GM19463 (cell line): ENCODE measurements at regions not wholly inside any gene's neighbourhood (a gene's known extent, or its start where the extent isn't known, plus 50 kb on each side); places are given as distances from the start of the nearest gene placed in this dataset.
"Not testable (repeated sequence)": the region's sequence is repeated elsewhere in the genome, so short reads cannot be mapped to it uniquely, and the experiment has no call there.

Experiments
- ATAC-seq: cut with Tn5 transposase; IDR thresholded peaks from one replicate; pipeline ENCODE4 v1.9.1; 2021; ENCODE audit warnings: mild to moderate bottlenecking, moderate library complexity; ENCODE audit not compliant: unreplicated experiment

DNA sequence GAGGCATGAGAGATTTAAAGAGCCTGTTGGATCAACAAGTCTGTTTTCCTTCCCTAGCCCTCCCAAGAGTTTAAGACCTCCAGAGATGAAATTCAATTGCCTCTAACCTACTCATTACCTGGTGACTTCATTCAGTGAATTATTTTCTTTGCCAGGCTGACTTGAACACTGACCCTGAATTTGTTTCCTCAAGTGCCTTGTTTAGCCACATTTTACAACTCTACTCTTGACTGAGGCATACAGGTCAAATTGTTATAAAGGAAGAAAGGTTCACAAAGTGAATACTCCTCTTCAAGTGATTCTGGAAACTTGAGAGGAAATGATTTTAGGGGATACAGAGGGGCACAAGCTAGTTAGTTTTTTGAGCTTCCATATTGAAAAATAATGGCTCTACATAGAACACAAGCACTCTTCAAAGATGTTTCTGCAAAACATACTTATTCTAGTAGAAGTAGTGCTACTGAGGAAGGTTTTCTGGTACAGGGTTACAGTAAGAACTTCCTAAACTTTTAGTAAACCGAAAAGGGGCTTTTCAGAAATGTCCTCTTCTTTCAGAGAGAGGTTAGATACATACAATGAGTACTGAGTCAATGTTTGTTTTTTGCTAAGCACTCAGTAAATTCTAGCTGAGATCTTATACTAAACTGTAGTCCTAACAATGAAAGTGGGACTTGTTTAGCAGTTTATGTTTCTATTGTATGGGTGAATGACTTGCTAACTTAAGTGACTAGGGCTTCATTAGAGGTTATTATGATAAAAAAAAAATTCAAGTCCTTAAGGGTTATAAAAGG lies 137.4 kb upstream of the SATB1 start:
- no peak for ATAC-seq

DNA sequence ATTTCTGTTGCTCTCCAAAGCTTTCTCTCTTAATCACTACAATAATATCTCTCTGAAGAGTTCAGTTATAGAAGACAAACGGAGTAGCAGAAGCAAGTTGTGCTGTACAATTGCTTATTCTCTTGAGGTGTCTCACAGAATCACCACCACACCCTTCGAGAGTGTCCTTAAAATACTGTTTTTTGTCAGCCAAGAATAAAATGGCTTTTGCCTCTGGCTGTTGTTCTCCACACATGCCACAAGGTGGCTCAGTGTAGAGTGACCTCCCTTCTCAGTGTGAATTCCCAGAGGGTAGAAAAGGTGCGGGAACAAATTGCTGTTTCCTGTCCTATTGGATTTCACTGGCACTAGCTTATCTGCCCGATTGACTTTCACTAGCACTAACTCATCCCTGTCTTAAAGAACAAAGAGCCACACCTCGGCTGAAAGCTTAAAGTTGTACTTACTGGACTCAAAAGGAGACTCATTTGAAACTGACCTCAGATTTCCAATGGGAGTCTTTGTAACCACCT lies 134.2 kb upstream of the SATB1 start:
- no peak for ATAC-seq

DNA sequence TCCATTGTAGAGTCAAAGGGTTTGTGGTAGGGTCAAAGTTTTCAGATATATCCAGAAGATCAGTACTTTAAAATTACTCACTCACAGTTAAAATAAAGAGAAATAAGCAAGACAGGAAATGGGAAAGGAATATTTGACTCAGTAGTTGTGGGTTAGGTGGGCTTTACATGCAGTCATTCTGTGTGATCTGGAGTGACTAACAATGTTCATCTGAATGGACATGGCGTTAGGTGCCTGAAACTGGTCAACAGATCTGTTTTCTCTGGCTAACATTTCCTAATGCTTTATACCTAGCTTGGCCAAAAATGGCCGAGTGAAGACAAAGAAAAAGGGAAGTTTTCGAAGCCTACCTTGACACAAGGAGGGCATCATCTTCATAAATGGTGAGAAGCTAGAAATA lies 133.4 kb upstream of the SATB1 start:
- no peak for ATAC-seq

DNA sequence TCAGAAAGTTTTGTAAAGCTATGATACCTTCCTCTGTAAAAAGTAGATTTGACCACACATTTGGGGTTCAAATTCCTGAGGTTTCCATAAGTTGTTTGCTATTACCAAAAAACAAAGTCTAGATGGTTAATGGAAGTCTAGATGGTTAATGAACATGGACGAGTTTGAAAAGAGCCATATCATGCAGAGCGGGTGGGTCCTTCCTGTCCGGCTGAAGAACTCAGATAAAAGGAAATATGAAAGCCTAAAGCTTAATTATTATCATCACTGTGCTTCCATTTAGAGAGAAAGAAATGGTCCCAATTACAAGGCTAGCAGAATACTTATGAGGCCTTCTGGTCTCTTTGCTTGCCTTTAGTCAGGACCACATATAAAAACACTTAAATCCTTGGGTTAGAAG lies 132.1 kb upstream of the SATB1 start:
- ATAC-seq = no peak

DNA sequence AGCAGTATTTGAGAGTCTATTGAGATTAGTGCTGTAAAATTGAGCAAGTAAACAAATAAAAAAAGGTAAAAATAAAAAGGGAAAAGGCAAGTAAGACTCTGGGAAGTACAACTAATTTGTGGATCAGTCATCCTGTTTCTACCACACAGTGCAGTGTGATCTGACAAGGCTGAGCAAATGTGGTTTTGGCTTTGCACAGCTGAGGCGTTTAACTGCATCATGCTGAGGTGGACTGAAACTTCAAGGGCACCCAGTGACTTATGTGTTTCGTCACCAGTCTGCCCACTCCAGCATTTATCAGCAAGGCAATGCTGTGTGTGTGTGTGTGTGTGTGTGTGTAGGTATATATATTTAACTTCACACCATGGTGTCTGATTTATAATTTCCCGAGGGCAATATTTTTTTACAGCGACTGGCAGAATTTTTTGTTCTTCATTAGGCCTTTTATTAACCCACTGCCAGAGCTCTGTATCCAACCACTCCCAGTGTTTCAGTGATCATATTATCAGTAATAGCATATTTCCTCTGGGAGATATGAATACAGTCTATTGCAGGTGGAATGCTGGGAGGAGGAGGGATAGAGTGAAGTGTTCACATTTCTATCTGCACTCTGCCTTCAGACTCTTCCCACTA lies 131.5 kb upstream of the SATB1 start:
- peak; percentile 84 for ATAC-seq

DNA sequence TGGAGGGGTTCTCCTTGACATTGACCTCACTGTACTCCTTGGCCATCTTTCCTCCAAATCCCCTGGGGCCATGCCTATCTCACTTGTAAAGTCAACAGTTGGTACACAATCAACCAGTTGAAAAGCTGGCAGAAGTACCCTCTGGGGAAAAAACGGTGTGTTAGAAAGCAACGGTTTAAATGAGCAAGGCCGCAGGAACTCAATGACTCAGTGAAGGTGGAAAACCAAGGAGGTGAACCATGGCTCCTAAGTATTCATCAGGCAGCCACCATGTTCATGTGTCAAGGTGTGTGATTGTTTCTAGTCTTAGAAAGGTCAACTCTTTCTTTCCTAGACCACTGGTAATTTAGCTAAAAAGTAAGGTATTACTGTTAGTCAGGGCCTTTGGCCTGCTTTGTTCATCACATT lies 130.9 kb upstream of the SATB1 start:
- peak; percentile 24 for ATAC-seq

DNA sequence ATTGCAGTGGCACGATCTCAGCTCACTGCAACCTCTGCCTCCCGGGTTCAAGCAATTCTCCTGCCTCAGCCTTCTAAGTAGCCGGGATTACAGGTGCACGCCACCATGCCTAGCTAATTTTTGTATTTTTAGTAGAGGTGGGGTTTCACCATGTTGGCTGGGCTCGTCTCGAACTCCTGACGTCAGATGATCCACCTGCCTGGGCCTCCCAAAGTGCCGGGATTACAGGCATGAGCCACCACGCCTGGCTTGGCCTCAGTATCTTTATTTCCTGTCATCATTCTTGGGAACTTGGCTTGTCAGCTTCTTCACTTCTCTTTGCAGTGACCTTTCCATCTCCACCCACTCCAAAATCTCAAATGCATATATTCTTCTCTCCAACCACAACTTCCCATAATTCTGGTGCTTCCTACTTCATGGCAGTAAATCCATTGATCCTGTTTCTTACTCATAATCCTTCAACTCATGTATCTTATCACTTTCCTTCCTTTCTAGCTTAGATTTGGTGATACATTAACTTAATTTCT lies 127.5 kb upstream of the SATB1 start:
- not testable (repeated sequence) for ATAC-seq

DNA sequence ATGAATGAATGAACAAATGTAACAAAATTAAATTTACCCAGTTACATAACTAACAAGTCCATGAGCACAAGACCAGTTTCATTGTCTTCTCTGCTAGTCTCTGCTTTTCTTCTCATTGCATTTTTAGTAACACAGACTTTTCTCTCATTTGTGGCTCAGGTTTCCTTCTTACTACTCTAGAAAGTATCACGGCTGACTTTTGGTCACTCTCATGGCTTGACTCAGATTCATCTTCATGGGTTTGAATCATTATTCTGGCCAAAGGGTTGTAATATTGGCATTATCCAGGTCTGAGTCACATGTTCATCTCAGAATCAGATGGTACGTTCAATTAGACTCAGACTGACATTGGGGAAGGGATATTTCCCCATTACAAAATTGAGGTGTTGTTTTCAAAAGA lies 121.5 kb upstream of the SATB1 start:
- ATAC-seq = no peak

DNA sequence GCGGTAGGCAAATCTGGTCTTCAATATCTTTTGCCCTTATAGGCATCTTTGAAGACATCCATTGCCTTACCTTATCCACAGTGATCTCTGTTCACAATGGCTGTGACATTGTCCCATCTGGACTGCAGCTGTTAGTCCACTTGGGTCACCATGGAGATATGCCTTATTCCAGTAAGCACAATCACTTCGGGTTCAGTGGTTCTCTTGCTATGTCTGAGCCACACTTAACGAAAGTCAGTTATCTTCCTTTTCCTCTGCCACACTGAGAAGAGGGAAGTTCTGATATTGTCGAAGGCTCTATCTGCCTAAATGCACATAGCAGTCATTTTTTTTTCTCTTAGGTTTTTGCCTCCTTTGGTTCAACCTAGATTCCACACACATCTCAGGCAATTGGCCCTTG lies 119.0 kb upstream of the SATB1 start:
- ATAC-seq = no peak

DNA sequence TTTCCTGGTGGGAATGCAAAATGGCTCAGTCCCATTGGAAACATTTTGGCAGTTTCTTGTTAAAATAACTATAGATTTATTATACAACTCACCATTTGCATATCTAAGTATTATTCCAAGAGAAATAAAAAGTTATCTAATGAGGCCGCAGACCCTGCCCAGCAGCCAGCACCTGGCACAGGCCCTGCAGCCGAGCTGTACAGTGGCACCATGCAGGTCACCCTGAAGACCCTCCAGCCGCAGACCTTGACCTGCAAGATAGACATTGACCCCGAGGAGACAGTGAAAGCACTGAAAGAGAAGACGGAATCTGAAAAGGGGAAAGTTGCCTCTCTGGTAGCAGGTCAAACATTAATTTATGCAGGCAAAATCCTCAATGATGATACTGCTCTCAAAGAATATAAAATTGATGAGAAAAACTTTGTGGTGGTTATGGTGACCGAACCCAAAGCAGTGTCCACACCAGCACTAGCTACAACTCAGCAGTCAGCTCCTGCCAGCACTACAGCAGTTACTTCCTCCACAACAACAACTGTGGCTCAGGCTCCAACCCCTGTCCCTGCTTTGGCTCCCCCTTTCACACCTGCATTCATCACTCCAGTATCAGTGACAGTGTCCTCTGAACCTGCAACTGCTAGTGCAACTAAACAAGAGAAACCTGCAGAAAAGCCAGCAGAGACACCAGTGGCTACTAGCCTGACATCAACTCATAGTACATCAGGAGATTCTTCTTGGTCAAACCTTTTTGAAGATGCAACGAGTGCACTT lies 113.5 kb upstream of the SATB1 start:
- no peak for ATAC-seq

DNA sequence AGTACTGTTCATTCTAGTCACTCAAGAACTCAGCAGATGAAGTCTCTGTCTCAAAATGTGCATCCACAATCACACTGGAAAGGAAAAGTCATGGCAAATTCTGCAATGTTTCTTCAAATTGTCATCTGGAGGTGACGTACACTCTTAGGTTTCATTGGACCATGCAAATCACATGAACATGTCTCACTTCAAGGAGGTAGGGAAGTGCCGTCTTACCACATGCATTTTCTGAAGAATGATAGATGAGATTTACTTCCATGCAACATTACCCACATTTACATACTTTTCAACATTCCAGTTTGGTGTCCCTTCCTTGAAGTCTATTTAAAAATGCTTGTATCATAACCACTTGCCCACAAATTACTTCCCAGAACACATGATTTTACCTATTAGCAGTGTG lies 107.9 kb upstream of the SATB1 start:
- ATAC-seq = no peak

DNA sequence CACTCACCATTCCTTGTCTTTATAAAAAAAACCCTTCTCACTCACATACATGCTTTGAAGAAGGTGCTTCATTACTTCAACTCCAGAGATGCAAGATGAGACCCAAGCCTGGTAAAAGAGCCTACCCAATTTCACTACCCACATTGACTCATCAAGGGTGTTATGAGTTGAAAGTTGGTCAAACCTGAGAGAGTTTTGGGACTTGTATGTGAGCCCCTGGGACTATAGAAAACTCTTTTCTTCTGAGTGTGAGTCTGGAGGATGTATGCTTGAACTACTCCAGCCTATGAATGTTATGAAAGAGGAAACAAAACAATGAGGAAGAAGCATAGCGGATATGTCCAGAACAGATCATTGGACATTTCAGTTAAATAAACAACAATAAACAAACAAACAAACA lies 106.5 kb upstream of the SATB1 start:
- peak; percentile 84 for ATAC-seq

DNA sequence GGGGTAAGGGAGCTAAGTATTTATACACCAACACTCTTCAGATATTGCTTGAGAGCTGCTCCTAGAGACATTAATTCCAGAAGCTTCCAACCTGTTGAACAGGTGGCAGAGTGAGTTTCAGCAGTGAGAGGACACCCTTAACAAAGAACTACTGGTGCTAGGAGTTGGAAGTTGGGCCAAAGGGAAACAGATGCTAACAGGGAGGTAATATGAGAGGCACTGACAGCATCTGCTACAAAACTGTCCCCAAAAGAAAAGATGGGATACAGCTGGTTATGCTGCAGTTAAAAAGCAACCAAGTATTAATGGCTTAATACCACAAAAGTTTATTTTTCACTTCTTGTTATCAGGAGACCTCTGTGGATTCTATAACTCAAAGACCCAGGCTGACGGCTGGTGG lies 104.5 kb upstream of the SATB1 start:
- ATAC-seq = no peak

DNA sequence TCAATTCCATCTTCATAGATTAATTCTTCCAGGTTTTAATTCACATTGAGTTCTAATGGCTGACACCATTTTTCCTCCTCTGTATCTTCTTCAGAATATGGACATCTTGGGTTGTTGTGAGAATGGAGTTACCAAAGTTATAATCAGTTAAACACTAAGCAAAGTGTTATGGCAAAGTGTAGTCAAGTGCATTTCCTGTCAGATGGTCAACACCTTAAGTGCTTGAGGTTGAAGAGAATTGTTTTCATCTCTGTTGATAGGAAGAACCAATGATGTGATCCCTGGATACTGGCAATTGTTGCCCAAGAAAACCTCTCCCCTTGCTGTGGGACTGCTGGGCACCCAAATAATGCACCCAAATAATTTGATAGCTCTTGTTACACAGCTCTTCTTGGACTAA lies 102.6 kb upstream of the SATB1 start:
- no peak for ATAC-seq

DNA sequence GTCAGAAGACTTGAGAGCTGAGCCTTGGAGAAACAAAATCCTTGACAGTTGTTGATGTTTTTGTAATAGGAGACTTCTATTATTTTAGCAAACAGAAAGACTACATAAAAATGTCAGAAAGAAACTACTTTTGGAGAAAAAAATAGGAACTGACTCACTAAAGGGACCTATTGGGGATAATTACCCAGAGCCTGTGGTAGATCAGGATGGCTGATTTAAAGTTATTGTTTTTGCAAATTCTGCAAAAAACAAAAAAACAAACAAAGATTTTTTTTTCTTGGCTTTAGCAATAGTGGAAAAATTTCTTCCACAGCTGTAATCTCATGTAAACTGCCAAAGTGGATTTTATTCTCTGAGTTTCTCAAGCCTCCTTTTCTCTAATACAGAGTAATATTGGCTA lies 101.5 kb upstream of the SATB1 start:
- ATAC-seq = no peak

DNA sequence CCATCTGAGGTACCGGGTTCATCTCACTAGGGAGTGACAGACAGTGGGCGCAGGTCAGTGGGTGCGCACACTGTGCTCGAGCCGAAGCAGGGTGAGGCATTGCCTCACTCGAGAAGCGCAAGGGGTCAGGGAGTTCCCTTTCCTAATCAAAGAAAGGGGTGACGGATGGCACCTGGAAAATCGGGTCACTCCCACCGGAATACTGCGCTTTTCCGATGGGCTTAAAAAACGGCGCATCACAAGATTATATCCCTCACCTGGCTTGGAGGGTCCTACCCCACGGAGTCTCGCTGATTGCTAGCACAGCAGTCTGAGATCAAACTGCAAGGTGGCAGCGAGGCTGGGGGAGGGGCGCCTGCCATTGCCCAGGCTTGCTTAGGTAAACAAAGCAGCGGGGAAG lies 91.0 kb upstream of the SATB1 start:
- not testable (repeated sequence) for ATAC-seq

DNA sequence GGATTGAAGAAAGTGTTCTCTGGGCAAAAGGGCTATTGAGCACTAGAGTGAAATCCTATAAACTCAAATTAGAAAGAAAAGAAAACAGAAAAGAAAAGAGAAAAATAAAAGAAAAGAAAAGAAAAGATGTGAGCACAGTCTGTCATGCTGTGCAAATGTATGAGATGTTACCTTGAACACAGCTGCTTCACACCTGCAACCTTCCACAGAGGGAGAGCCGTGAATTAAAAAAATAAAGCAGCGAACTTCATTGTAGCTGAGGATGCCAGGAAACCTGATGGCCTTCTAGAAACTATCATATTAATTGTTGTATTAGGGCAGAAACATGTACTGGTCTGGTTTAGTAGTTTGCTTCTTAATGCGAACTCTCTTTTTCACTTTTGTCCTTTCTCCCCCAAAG lies 88.0 kb upstream of the SATB1 start:
- no peak for ATAC-seq

DNA sequence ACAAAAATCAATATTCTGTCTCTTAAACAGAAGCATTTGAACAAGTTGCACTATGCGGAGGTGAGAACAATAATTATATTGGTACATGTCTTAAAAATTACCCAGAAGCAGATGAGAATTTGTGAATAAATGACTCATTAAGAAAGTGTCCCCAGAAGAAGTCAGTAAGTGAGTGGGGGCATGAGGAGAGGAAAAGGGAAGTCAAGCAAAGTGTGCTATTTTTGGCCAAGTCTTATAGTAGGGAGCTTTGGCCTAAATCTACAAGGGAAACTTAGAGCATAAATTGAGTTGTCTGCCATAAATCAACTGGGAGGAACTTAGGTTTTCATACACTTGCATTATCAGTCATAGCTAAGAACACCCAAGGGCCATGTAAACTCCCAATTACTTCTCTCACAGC lies 86.9 kb upstream of the SATB1 start:
- ATAC-seq = no peak

DNA sequence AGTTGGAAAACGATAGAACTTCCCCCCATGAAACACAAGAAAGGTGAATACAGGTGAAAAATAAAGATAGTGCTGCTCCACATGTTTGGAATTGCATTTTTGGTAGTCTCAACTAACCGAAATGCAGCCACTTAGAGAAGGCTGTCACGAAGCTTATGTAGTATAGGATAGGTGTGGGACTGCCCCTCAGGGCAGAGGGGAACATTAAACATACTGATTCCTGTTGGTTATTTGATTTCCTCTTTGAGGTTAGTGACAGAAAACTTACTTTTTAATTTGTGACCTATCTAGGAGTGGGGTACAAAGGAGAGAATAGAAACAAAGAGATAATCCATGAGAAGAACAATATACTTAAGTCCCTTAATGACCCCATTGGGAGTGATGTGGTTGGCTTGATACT lies 85.8 kb upstream of the SATB1 start:
- no peak for ATAC-seq

DNA sequence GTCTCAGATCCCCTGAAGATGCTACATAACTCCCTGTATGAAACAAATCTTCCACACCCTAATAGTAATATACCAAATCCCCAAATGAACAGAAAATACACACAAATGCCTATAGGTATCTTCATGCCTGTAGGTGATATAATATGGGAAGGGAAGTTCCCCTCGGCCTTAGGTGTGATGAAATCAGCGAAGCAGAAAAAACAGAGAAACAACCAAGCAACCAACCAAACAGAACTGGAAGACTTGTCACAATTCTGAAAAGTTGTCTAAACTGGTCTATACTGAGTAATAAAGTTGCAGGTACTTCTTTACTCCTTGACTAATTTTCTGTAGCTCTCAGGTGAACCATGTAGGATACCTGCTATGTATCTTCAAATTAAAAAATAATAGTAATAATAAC lies 82.2 kb upstream of the SATB1 start:
- no peak for ATAC-seq

DNA sequence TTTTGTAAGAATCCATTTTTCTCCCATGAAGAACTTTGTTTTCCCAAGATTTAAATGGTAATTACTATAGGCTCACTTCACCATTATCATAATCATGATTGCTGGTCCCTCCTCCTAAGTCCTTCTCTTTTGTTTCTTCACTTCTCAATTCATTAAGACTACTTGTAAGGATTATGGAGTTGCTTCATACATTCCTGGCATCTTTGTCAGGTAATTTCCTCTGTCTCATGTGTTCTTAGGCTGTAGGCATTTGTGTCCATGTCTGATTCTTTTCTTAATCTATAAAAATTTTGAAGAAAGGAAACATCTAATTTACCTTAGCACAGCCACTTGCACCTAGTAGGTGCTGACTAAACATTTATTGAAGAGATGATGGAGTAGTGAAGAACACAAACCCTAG lies 79.9 kb upstream of the SATB1 start:
- ATAC-seq = no peak
